Osteocyte (in vitro differentiated cells): ENCODE measurements at regions not wholly inside any gene's neighbourhood (a gene's known extent, or its start where the extent isn't known, plus 50 kb on each side); places are given as distances from the start of the nearest gene placed in this dataset.

Experiments
- DNase-seq: peaks from one replicate; pipeline ENCODE4 v3.0.0; 2021; ENCODE audit warnings: mixed read lengths; ENCODE audit not compliant: unreplicated experiment; ENCODE audit errors: extremely low spot score
- H3K27ac Mint-ChIP-seq: one replicate; pipeline ENCODE4 v1.8.0; 2021; ENCODE audit warnings: mild to moderate bottlenecking, mixed read lengths; ENCODE audit not compliant: unreplicated experiment
- H3K27me3 Mint-ChIP-seq: one replicate; pipeline ENCODE4 v1.8.0; 2021; ENCODE audit warnings: mixed read lengths; ENCODE audit not compliant: unreplicated experiment
- H3K36me3 Mint-ChIP-seq: one replicate; pipeline ENCODE4 v1.8.0; 2021; ENCODE audit warnings: mixed read lengths; ENCODE audit not compliant: unreplicated experiment
- H3K4me1 Mint-ChIP-seq: one replicate; pipeline ENCODE4 v1.8.0; 2021; ENCODE audit warnings: mixed read lengths; ENCODE audit not compliant: unreplicated experiment
- H3K4me3 Mint-ChIP-seq: one replicate; pipeline ENCODE4 v1.8.0; 2021; ENCODE audit warnings: mild to moderate bottlenecking, moderate library complexity, mixed read lengths; ENCODE audit not compliant: unreplicated experiment
- H3K9me3 Mint-ChIP-seq: one replicate; pipeline ENCODE4 v1.8.0; 2021; ENCODE audit warnings: mixed read lengths; ENCODE audit not compliant: unreplicated experiment
- TF ChIP-seq, protein P1 (sequence below): fragments of 200-600 bp; sonication (generic); IDR thresholded peaks from 2 replicates; pipeline ENCODE4 v1.5.0; 2021; ENCODE audit warnings: antibody characterized with exemption, mild to moderate bottlenecking, moderate library complexity

DNA sequence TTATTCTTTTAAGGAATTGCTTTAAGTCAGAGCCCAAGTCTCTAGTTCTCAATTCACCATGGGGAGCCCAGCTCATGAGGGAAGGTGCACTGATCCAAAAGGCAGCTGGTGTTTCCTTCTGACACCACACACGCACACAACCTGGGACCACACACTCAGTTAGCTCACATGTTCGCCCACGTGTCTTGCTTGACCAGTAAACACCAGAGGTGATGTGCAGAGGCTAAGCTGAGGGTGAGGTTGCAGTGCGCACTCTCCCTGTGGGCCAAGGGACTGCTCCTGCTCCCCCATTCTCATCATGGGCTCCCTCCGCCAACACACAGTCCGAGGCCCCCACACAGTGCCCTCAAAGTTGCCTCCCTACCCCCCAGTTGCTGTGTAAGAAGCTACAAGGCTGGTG is 70.8 kb upstream of the BZW1 start:
- Mint-ChIP-seq H3K36me3 (no peaks in the 10 kb centered on the region), H3K9me3 (no peaks in the 10 kb centered on the region), H3K4me3 (no peak overlapping the region), H3K27ac (no peak overlapping the region), H3K27me3 (no peaks in the 10 kb centered on the region), H3K4me1 (peaks cover 24% of the 10 kb centered on the region)
- DNase-seq, result no peak
- TF ChIP-seq, protein P1, sequence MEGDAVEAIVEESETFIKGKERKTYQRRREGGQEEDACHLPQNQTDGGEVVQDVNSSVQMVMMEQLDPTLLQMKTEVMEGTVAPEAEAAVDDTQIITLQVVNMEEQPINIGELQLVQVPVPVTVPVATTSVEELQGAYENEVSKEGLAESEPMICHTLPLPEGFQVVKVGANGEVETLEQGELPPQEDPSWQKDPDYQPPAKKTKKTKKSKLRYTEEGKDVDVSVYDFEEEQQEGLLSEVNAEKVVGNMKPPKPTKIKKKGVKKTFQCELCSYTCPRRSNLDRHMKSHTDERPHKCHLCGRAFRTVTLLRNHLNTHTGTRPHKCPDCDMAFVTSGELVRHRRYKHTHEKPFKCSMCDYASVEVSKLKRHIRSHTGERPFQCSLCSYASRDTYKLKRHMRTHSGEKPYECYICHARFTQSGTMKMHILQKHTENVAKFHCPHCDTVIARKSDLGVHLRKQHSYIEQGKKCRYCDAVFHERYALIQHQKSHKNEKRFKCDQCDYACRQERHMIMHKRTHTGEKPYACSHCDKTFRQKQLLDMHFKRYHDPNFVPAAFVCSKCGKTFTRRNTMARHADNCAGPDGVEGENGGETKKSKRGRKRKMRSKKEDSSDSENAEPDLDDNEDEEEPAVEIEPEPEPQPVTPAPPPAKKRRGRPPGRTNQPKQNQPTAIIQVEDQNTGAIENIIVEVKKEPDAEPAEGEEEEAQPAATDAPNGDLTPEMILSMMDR, result no peak

GRCh38 chr2:200741468-200742202 is 70.1 kb upstream of the BZW1 start:
- DNase-seq, result no peak
- Mint-ChIP-seq H3K27ac (peak overlapping the region; percentile 60), H3K9me3 (no peaks in the 10 kb centered on the region), H3K4me1 (peaks cover 24% of the 10 kb centered on the region), H3K36me3 (no peaks in the 10 kb centered on the region), H3K4me3 (no peak overlapping the region), H3K27me3 (no peaks in the 10 kb centered on the region)
- TF ChIP-seq, protein P1, result no peak

DNA sequence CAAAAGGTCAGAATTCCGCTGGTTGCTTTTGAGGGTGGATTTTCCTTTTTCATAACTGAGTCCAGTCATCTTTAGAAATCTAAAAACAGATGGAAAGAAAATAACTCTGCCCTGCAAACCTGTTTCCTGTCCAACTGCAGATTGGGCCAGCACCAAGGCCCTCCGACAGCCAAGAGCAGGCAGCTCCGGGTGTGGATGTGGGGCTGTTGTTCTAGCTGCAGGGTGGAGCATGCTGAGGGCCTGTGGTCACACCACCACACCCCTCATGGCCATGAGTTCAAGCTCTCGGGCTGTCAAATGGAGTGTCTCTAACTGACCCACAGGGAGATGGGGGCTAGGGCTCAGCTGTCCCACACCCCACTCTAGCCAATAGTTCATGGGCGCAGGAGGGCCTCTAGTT is 69.3 kb upstream of the BZW1 start:
- no peaks in the 10 kb centered on the region for H3K9me3 Mint-ChIP-seq
- DNase-seq, result no peak
- H3K36me3 Mint-ChIP-seq, result no peaks in the 10 kb centered on the region
- peaks cover 27% of the 10 kb centered on the region for H3K4me1 Mint-ChIP-seq
- H3K27ac Mint-ChIP-seq, result peak overlapping the region; percentile 60
- H3K27me3 Mint-ChIP-seq, result no peaks in the 10 kb centered on the region
- TF ChIP-seq, protein P1, result no peak
- H3K4me3 Mint-ChIP-seq, result no peak overlapping the region

DNA sequence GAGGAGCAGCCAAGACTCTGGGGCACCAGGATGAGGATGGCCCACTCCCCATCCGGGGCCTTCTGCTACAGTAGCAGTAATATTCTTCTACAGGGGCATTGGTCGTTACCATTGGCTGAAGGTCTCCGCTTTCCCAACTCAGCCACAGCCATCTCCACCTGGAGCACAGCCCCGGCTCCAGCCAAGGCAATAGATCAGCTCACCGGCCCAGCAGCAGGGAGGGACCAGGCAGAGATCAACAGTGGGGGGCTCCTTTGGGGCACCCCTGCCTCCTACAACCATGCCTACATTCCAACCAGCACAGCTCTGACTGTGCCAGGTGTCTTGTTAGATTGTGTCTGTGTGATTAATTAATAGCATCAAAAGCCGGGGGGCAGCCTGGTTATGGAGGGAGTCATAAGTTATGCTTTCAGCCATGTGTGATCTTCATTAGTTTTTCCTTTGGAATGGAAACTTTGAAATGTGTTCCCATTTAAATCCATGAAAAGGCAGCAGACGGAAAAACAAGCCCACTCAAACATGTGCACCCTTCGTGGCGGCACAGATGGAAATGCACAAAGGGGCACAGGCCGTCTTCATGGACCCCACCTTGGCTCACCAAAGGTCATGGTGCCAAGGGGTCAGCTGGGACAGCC is 68.6 kb upstream of the BZW1 start:
- Mint-ChIP-seq H3K27ac (no peak overlapping the region), H3K4me1 (peaks cover 35% of the 10 kb centered on the region), H3K27me3 (no peaks in the 10 kb centered on the region), H3K9me3 (no peaks in the 10 kb centered on the region), H3K36me3 (no peaks in the 10 kb centered on the region), H3K4me3 (no peak overlapping the region)
- no peak for DNase-seq
- TF ChIP-seq, protein P1, result no peak

GRCh38 chr2:200744201-200744602 is 67.5 kb upstream of the BZW1 start:
- Mint-ChIP-seq H3K4me3 (no peak overlapping the region), H3K27ac (no peak overlapping the region), H3K27me3 (no peaks in the 10 kb centered on the region), H3K36me3 (no peaks in the 10 kb centered on the region), H3K4me1 (peaks cover 39% of the 10 kb centered on the region), H3K9me3 (no peaks in the 10 kb centered on the region)
- TF ChIP-seq, protein P1, result no peak
- no peak for DNase-seq
